HCT116 (cell line): ENCODE measurements at regions not wholly inside any gene's neighbourhood (a gene's known extent, or its start where the extent isn't known, plus 50 kb on each side); places are given as distances from the start of the nearest gene placed in this dataset.

Source experiments
- ATAC-seq: fragments of 200-7000 bp; cut with Tn5 transposase; 2 replicates; pipeline ENCODE4 v1.9.1; 2020; ENCODE audit warnings: mild to moderate bottlenecking, moderate library complexity
- BruUV-seq: library from RNA; stranded (reverse); fragments of 400-500 nt; replicated peaks from 2 replicates; lab custom pipeline; 2021; lab: Mats Ljungman, UMichigan
- CTCF ChIA-PET: fragments of 300-600 bp; sonication (Branson Sonifier 250); formaldehyde crosslinking; loops from one replicate; lab custom pipeline; 2021; ENCODE audit warnings: antibody characterized with exemption; lab: Charles Lee
- POLR2A ChIA-PET: fragments of 300-600, 350-600 bp; sonication (Branson Sonifier 250); formaldehyde crosslinking; loops from one replicate; lab custom pipeline; 2021; ENCODE audit warnings: antibody characterized with exemption; lab: Charles Lee
- RAD21 ChIA-PET, 2 experiments: fragments of 300-600 bp; sonication (Branson Sonifier 250); formaldehyde crosslinking; loops; one replicate each; lab custom pipeline; 2023; ENCODE audit warnings: low total read pairs in 2 of 2; ENCODE audit not compliant: uncharacterized antibody in 2 of 2, unreplicated experiment in 2 of 2, low non-redundant PET in 1 of 2; lab: Charles Lee
- DNase-seq: peaks from one replicate; pipeline ENCODE4 v3.0.0-alpha.2; 2010; ENCODE audit warnings: low read depth, low spot score
- H2AFZ ChIP-seq: fragments of 200-600 bp; shearing (Covaris generic), sonication (generic); 2 replicates; pipeline ENCODE4 v1.6.1; 2017; ENCODE audit warnings: low read depth, mixed run types, mixed read lengths, antibody characterized with exemption, low read length; ENCODE audit not compliant: poor library complexity, severe bottlenecking
- H3K27ac ChIP-seq: 2 replicates; pipeline ENCODE4 v1.5.1; 2012; ENCODE audit warnings: low read depth, low read length
- H3K27me3 ChIP-seq: fragments of 200-600 bp; sonication (generic); 2 replicates; pipeline ENCODE4 v1.6.1; 2016; ENCODE audit warnings: mixed run types, low read length, mixed read lengths; ENCODE audit not compliant: insufficient read depth
- H3K36me3 ChIP-seq, 2 experiments: fragments of 200-500 bp in 1 of 2; fragments of 200-600 bp in 1 of 2; sonication (Bioruptor generic) in 1 of 2; sonication (generic) in 1 of 2; 2 replicates each; pipeline versions ENCODE4 v1.5.1 to v1.6.1; 2014 to 2016; ENCODE audit warnings: low read length in 2 of 2, inconsistent platforms in 1 of 2, mixed read lengths in 1 of 2, mixed run types in 1 of 2; ENCODE audit not compliant: insufficient read depth in 2 of 2, control insufficient read depth in 1 of 2
- H3K4me1 ChIP-seq, 2 experiments: fragments of 200-600 bp in 1 of 2; sonication (generic) in 1 of 2; 2 replicates each; pipeline versions ENCODE4 v1.5.1 to v1.6.1; 2012 to 2017; ENCODE audit warnings: low read length in 2 of 2, inconsistent platforms in 1 of 2, mild to moderate bottlenecking in 1 of 2, mixed read lengths in 1 of 2, mixed run types in 1 of 2, moderate library complexity in 1 of 2; ENCODE audit not compliant: insufficient read depth in 2 of 2, control insufficient read depth in 1 of 2
- H3K4me2 ChIP-seq: fragments of 200-600 bp; sonication (generic); 2 replicates; pipeline ENCODE4 v1.6.1; 2017; ENCODE audit warnings: mixed run types, low read length, mixed read lengths
- H3K4me3 ChIP-seq, 2 experiments: fragments of 200-600 bp in 1 of 2; sonication (generic) in 1 of 2; replicated peaks in 1 of 2; 2 replicates each; pipeline ENCODE4 v1.5.1; 2011 to 2016; ENCODE audit warnings: low read length in 2 of 2, control low read depth in 1 of 2, low read depth in 1 of 2, mild to moderate bottlenecking in 1 of 2, mixed read lengths in 1 of 2, mixed run types in 1 of 2
- H3K79me2 ChIP-seq: fragments of 200-600 bp; sonication (generic); 2 replicates; pipeline ENCODE4 v1.6.1; 2017; ENCODE audit warnings: mild to moderate bottlenecking, mixed run types, low read length, moderate library complexity, mixed read lengths; ENCODE audit not compliant: insufficient read depth
- H3K9ac ChIP-seq: fragments of 200-600 bp; sonication (generic); 2 replicates; pipeline ENCODE4 v1.6.1; 2016; ENCODE audit warnings: low read length, mixed read lengths
- H3K9me2 ChIP-seq: fragments of 200-600 bp; sonication (generic), shearing (Covaris generic); 2 replicates; pipeline ENCODE4 v1.6.1; 2017; ENCODE audit warnings: mixed run types, mild to moderate bottlenecking, moderate library complexity; ENCODE audit not compliant: insufficient read depth
- H3K9me3 ChIP-seq, 2 experiments: fragments of 200-500 bp in 1 of 2; fragments of 200-600 bp in 1 of 2; sonication (Bioruptor generic) in 1 of 2; sonication (generic) in 1 of 2; 2 replicates each; pipeline ENCODE4 v1.6.1; 2014 to 2017; ENCODE audit warnings: low read length in 2 of 2, mixed read lengths in 2 of 2, inconsistent platforms in 1 of 2, low read depth in 1 of 2, mild to moderate bottlenecking in 1 of 2, mixed run types in 1 of 2, moderate library complexity in 1 of 2; ENCODE audit not compliant: control insufficient read depth in 1 of 2, insufficient read depth in 1 of 2
- H4K20me1 ChIP-seq: fragments of 200-600 bp; sonication (generic), shearing (Covaris generic); 2 replicates; pipeline ENCODE4 v1.6.1; 2017; ENCODE audit warnings: mixed run types, mild to moderate bottlenecking, moderate library complexity; ENCODE audit not compliant: insufficient read depth
- EZH2 ChIP-seq: fragments of 200-600 bp; sonication (generic); IDR thresholded peaks from 2 replicates; pipeline ENCODE4 v1.6.1; 2017; ENCODE audit warnings: antibody characterized with exemption, mixed run types
- EZH2phosphoT487 ChIP-seq: fragments of 200-600 bp; IDR thresholded peaks from 2 replicates; pipeline ENCODE4 v1.6.1; 2018; ENCODE audit warnings: antibody characterized with exemption, borderline replicate concordance
- JUND ChIP-seq: IDR thresholded peaks from 2 replicates; pipeline ENCODE4 v1.6.1; 2012
- ZNF274 ChIP-seq: fragments of 200-500 bp; sonication (Bioruptor generic); IDR thresholded peaks from 2 replicates; pipeline ENCODE4 v1.6.1; 2014; ENCODE audit warnings: mild to moderate bottlenecking, low read depth, low read length, inconsistent platforms
- intact Hi-C: fragments of 100-400 bp; cut with micrococcal nuclease; formaldehyde crosslinking; loops from 2 replicates; pipeline ENCODE4 v1.10.0; 2022
- TF ChIP-seq, protein P1 (sequence below): IDR thresholded peaks from 2 replicates; pipeline ENCODE4 v1.6.1; 2012; ENCODE audit warnings: low read depth
- TF ChIP-seq, protein P2 (sequence below): IDR thresholded peaks from 2 replicates; pipeline ENCODE4 v1.6.1; 2012
- TF ChIP-seq, protein P3 (sequence below): IDR thresholded peaks from 2 replicates; pipeline ENCODE4 v1.6.1; 2011; ENCODE audit warnings: mild to moderate bottlenecking, low read length, moderate library complexity; ENCODE audit not compliant: insufficient replicate concordance; ENCODE audit errors: extremely low read depth

DNA sequence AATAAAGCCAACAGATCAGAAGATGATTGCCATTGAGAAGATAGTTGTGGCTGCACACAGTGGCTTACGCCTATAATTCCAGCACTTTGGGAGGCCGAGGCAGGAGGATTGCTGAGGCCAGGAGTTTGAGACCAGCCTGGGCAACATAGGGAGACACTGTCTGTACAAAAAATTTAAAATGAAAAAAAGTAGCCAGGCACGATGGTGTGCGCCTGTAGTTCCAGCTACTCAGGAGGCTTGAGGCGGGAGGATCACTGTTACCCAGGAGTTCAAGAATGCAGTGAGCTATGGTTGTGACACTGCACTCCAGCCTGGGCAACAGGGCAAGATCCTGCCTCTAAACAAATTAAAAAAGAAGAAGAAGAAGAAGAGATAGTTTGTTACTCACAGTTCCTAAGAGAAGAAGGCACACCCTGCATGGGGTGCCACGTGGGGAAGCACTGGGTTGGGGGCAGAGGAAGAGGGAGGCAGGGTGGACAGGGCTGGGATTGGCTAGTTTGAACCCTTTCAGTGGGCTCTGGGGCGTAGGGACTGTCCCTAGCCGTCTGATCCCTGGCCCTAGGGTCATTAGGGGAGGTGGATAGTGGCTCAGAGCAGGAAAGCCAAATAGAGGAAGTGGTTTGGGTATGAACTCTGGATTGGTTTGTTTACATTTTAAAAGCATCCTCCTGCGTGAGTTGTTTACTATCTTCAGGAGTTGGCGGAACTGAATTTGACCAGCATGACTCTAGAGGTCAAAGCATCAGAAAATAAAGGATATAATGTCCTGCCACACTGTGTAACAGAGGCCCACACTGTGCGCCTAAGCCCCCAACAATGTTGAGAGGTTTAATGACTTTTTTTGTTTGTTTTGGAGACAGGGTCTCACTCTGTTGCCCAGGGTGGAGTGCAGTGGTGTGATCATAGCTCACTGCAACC, 60.5 kb upstream of the MEDAG start:
- H4K20me1 ChIP-seq: no peaks in the 10 kb centered on the region
- H2AFZ ChIP-seq: no peak overlapping the region
- no TSS peak for BruUV-seq
- RAD21 ChIA-PET: no interaction called here
- H3K4me2 ChIP-seq: no peak overlapping the region
- intact Hi-C loops: no loop called here
- no peak overlapping the region for H3K4me3 ChIP-seq
- H3K27ac ChIP-seq: no peak overlapping the region
- H3K36me3 ChIP-seq: no peaks in the 10 kb centered on the region
- peaks cover 0 to 25% of the 10 kb centered on the region in 2 experiments; a peak in 3 of 4 replicates for H3K4me1 ChIP-seq
- no peak overlapping the region for H3K9ac ChIP-seq
- ATAC-seq (no peak), DNase-seq (no peak)
- no peaks in the 10 kb centered on the region for H3K79me2 ChIP-seq
- CTCF ChIA-PET: no interaction called here
- no peaks in the 10 kb centered on the region for H3K9me2 ChIP-seq
- TF ChIP-seq ZNF274: no peak
- TF ChIP-seq EZH2: no peak
- TF ChIP-seq, protein P1, sequence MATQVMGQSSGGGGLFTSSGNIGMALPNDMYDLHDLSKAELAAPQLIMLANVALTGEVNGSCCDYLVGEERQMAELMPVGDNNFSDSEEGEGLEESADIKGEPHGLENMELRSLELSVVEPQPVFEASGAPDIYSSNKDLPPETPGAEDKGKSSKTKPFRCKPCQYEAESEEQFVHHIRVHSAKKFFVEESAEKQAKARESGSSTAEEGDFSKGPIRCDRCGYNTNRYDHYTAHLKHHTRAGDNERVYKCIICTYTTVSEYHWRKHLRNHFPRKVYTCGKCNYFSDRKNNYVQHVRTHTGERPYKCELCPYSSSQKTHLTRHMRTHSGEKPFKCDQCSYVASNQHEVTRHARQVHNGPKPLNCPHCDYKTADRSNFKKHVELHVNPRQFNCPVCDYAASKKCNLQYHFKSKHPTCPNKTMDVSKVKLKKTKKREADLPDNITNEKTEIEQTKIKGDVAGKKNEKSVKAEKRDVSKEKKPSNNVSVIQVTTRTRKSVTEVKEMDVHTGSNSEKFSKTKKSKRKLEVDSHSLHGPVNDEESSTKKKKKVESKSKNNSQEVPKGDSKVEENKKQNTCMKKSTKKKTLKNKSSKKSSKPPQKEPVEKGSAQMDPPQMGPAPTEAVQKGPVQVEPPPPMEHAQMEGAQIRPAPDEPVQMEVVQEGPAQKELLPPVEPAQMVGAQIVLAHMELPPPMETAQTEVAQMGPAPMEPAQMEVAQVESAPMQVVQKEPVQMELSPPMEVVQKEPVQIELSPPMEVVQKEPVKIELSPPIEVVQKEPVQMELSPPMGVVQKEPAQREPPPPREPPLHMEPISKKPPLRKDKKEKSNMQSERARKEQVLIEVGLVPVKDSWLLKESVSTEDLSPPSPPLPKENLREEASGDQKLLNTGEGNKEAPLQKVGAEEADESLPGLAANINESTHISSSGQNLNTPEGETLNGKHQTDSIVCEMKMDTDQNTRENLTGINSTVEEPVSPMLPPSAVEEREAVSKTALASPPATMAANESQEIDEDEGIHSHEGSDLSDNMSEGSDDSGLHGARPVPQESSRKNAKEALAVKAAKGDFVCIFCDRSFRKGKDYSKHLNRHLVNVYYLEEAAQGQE: no peak
- no peak for TF ChIP-seq JUND
- TF ChIP-seq EZH2phosphoT487: no peak
- TF ChIP-seq, protein P2, sequence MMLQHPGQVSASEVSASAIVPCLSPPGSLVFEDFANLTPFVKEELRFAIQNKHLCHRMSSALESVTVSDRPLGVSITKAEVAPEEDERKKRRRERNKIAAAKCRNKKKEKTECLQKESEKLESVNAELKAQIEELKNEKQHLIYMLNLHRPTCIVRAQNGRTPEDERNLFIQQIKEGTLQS: no peak
- TF ChIP-seq, protein P3, sequence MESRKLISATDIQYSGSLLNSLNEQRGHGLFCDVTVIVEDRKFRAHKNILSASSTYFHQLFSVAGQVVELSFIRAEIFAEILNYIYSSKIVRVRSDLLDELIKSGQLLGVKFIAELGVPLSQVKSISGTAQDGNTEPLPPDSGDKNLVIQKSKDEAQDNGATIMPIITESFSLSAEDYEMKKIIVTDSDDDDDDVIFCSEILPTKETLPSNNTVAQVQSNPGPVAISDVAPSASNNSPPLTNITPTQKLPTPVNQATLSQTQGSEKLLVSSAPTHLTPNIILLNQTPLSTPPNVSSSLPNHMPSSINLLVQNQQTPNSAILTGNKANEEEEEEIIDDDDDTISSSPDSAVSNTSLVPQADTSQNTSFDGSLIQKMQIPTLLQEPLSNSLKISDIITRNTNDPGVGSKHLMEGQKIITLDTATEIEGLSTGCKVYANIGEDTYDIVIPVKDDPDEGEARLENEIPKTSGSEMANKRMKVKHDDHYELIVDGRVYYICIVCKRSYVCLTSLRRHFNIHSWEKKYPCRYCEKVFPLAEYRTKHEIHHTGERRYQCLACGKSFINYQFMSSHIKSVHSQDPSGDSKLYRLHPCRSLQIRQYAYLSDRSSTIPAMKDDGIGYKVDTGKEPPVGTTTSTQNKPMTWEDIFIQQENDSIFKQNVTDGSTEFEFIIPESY: no peak
- H3K27me3 ChIP-seq: no peaks in the 10 kb centered on the region
- POLR2A ChIA-PET: no interaction called here
- H3K9me3 ChIP-seq: peaks cover 0 to 10% of the 10 kb centered on the region in 2 experiments; a peak in 1 of 4 replicates
